Stimulated activated CD4-positive, alpha-beta T cell treated with anti-CD3 and anti-CD28 coated beads, TNF-alpha, amount 100 ng/mL, for 48 hours (primary cell): ENCODE measurements at regions not wholly inside any gene's neighbourhood (a gene's known extent, or its start where the extent isn't known, plus 50 kb on each side); places are given as distances from the start of the nearest gene placed in this dataset.

ENCODE experiments used
- DNase-seq, 3 donors: peaks; one replicate each; pipeline ENCODE4 v3.0.0-alpha.2; 2020; ENCODE audit warnings: low read depth in 3 of 3

GRCh38 chr5:10853154-10853553 lies 92.1 kb upstream of the DAP start:
- DNase-seq = no peak

GRCh38 chr5:10849278-10849677 lies 88.2 kb upstream of the DAP start:
- no peak for DNase-seq

- DNase-seq = no peak
These were observed 83.0 kb upstream of the DAP start for GRCh38 chr5:10844016-10844415.

- DNase-seq = no peak
These were observed 81.8 kb upstream of the DAP start for GRCh38 chr5:10842823-10843222.

GRCh38 chr5:10839916-10840599 lies 79.0 kb upstream of the DAP start:
- no peak for DNase-seq

GRCh38 chr5:10839118-10839517 lies 78.1 kb upstream of the DAP start:
- no peak for DNase-seq

- DNase-seq = no peak
These were observed 77.0 kb upstream of the DAP start for GRCh38 chr5:10838038-10838437.

- DNase-seq = no peak
These were observed 76.0 kb upstream of the DAP start for GRCh38 chr5:10836986-10837385.

- no peak for DNase-seq
These were observed 73.7 kb upstream of the DAP start for GRCh38 chr5:10834695-10835094.

GRCh38 chr5:10832987-10833386 lies 72.0 kb upstream of the DAP start:
- no peak for DNase-seq

- DNase-seq = no peak
These were observed 71.4 kb upstream of the DAP start for GRCh38 chr5:10832421-10832820.

- DNase-seq = no peak
These were observed 70.4 kb upstream of the DAP start for GRCh38 chr5:10831419-10831818.

- DNase-seq = no peak
These were observed 67.2 kb upstream of the DAP start for GRCh38 chr5:10828241-10828640.

- DNase-seq = no peak
These were observed 66.5 kb upstream of the DAP start for GRCh38 chr5:10827571-10827970.

GRCh38 chr5:10826971-10827370 lies 65.9 kb upstream of the DAP start:
- no peak for DNase-seq

- DNase-seq = no peak
These were observed 65.0 kb upstream of the DAP start for GRCh38 chr5:10825897-10826644.

GRCh38 chr5:10812218-10812617 lies 51.2 kb upstream of the DAP start:
- no peak for DNase-seq
